ENCODE measurements at regions not wholly inside any gene's neighbourhood (a gene's known extent, or its start where the extent isn't known, plus 50 kb on each side); places are given as distances from the start of the nearest gene placed in this dataset.
"Not testable (repeated sequence)": the region's sequence is repeated elsewhere in the genome, so short reads cannot be mapped to it uniquely, and the experiment has no call there.

DNA sequence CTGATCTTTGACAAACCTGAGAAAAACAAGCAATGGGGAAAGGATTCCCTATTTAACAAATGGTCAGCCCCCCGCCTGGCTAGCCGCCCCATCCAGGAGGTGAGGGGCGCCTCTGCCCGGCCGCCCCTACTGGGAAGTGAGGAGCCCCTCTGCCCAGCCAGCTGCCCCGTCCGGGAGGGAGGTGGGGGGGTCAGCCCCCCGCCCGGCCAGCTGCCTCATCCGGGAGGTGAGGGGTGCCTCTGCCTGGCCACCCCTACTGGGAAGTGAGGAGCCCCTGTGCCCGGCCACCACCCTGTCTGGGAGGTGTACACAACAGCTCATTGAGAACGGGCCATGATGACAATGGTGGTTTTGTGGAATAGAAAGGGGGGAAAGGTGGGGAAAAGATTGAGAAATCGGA is 717.1 kb downstream of the COL12A1 start:
- DNase-seq (ENCODE audit: low spot score) = not testable (repeated sequence)

DNA sequence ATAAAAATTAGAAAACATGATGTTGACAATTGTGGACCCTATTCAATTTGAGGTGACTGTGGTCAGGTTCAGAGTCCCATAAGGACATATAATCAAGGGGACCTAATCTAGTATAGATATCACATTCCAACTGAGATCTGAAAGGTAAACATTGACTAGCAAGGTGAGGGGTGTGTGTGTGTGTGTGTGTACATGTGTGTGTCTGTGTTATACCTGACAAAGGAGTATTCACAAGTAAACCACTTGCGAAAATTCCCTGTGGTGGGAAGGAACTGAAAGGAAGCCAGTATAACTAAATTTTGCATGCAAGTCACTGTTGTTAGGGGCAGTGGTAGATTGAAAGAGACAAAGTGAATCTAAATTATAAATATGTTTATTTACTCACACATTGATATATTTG is 723.7 kb downstream of the COL12A1 start:
- DNase-seq (ENCODE audit: low spot score) = no peak

DNA sequence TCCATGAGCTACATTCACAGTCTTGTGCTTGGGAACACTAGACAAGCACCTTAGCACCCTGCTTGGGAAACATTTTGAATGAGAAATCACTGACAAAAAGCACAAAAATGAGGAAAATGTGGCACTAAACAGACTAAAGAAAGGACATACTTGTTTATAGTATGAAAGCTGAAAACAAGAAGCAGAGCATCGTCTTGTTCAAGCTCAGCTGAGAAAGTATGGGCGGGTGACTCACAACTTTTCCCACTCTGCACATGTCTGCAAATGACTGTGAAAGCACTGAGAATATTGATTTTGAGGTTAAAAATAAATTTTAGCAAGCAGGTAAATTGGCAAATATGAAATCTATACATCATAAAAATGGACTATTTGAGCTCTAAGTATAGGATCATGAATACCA is 725.3 kb downstream of the COL12A1 start:
- DNase-seq (ENCODE audit: low spot score) = no peak

DNA sequence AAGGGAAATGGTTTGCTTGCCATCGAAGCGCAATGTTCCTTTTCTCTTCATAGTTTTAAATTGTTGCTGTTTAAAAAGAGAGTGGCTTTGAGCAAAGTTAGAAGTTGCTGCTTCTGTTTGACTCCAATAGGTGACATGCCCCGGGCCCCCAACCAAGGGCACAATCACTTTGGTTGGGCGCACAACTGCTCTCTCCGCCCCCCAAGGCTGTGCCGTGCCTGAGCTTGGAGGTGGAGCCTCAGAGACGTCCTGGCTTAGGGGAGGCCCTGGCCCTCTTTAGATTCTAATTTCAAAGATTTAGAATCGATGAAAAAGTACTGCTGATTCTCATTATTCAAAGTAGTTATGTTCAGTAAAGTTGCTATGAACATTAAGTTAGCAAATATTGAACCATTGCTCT is 725.9 kb downstream of the COL12A1 start:
- DNase-seq (ENCODE audit: low spot score) = no peak

DNA sequence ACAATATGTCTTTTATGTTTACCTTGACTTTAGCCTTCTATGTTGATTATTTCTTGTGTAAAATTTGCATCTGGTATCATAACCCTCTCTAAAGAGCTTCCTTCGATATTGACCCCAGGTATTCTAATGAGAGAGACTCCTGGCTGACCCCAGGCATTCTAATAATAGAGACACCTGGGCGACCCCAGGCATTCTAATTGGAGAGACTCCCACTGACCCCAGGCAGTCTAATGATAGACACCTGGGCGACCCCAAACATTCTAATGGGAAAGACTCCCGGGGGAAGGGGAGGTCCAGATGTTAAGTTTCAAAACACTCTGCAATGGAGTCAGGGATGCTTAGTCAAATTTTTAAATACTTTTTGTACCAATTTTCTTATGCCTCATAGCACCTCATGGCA is 726.4 kb downstream of the COL12A1 start:
- no peak for DNase-seq (ENCODE audit: low spot score)

DNA sequence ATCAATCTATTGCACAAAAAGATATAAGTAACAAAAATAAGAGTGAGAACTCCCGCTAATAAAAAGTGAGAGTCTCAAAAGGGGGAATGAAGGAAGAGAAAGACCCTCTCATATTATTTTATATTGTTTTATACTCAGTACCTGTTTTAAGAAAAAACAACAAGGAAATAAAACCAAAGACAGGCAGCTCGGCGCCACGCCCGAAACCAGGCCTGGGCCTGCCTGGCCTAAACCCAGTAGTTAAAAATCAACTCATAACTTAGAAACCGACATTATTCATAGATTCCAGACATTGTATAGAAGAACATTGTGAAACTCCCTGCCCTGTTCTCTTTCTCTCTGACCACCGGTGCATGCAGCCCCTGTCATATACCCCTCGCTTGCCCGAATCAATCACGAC is 731.8 kb downstream of the COL12A1 start:
- not testable (repeated sequence) for DNase-seq (ENCODE audit: low spot score)

DNA sequence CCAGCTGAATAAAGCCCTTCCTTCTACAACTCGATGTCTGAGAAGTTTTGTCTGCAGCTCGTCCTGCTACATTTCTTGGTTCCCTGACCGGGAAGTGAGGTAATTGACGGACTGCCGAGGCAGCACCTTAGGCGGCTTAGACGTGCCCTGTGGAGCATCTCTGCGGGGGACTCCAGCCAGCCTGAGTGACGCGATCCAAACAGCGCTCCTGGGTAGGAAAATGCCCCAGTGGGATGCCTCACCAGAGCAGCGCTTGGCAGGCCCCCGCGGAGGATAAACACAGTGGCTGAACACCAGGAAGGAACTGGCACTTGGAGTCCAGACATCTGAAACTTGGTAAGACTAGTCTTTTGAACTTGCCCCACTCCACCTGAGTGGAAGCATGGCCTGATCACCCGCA is 737.3 kb downstream of the COL12A1 start:
- not testable (repeated sequence) for DNase-seq (ENCODE audit: low spot score)

DNA sequence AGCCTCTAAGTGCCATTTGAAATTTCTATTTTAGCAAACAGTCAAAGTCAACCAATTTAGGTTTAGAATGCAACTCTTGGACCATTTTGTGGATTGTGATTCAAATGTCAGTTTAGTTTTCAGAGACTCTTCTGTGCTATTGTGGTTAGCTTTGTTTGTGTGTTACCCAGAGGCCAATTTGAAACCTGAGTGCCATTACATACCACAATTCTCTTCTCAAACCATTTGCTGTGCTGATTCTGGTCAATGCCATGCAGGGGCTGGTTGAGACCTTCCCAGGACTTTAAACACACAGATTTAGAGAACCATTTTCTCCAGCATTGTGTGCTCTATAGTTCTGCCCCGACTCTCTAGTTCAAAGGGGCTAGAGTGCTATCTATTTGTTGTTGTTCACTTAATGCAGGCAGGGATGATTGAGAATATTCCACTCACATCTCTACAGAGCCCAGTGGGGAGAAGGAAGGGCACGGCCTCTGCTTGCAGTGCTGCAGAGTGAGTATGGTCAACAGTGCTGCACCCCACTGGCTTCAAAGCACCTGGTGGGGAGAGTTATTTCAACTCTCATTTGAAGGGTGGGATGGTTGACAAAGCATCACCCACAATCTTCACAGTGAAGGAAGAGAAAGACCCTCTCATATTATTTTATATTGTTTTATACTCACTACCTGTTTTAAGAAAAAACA is 738.2 kb downstream of the COL12A1 start:
- DNase-seq (ENCODE audit: low spot score) = no peak

DNA sequence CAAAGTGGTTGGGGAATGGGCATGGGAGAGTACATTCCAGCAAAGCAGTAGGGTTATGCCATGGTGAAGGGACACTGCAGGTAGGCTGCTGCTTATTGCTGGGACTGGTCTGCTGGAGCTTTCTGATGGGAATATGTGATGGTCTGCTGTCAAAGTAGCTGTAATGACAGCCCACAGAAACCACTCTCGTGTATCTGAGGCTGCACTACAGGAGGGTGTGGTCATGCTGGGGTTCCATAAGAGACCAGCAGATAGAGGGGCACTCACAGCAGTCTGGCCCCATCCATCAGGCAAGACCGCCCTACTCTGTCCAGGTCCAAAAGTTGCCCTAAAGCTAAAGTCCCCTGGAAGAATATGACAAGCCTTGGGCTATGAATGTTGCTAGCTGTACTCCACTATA is 739.3 kb downstream of the COL12A1 start:
- no peak for DNase-seq (ENCODE audit: low spot score)

DNA sequence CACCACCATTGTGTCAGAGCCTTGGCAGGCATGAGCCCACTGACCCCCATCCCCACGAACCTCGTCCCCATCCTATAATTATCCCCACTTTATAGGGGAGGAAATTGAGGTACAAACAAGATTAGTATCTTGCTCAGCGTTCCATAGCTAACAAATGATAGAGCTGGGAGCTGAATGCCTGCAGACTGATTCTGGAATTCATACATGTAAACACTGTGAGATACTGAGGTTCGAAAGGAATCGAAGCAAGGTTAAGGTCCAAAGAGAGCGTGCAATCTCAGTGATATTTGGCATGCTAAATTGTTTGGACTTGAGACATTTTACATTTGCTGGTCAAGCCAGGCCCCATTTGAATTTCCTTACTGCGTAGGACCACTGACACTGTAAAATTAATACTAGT is 746.6 kb downstream of the COL12A1 start:
- no peak for DNase-seq (ENCODE audit: low spot score)

DNA sequence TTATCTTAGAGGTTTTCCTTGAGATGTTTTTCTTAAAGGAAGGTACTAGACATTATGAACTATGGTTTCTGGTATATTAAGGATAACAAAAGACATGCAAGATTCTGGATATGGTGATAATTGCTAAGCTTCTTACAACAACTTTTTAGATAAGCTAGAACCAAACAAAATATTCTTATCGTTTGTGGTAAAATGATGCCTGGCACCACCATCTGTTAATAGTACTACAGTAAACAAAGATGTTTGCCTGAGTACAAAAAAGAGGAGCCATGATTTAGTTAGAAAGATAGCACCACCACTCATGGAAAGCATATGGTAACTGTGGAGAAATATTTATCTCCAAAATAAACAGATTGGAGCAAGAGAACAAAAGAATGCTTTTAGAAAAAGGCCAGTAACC is 747.3 kb downstream of the COL12A1 start:
- DNase-seq (ENCODE audit: low spot score) = no peak

DNA sequence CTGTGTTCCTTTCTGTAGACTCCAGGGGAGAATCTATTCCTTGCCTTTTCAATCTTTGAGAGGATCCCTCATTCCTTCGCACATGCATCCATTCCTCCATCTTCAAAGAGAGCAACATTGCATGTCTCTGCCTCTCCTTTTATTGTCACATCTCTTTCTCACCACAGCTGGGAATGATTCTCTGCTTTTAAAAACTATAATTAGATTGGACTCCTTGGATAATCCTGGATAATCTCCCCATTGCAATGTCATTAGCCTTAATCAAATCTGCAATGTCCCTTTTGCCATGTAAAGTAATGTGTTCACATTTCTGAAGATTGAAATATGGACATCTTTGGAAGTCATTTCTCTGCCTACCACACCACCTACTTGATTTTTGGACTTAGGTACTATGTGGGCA is 750.1 kb downstream of the COL12A1 start:
- DNase-seq (ENCODE audit: low spot score) = no peak

DNA sequence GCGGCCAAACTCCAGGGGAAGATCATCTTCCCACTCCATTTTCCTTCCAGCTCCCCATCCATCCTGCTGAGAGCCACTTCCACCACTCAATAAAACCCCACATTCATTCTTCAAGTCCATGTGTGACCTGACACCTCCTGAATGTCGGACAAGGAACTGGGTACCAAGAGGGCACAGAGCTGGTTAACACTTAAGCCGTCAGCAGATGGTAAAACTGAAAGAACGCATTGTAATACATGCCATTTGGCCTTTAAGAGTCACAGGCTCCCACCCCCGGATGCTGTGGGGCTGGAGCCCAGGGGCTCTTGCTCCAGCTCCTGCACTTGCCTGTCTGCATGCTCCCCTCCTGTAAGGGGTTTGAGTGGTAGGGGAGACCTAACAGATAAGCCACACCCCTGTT is 753.9 kb downstream of the COL12A1 start:
- no peak for DNase-seq (ENCODE audit: low spot score)

DNA sequence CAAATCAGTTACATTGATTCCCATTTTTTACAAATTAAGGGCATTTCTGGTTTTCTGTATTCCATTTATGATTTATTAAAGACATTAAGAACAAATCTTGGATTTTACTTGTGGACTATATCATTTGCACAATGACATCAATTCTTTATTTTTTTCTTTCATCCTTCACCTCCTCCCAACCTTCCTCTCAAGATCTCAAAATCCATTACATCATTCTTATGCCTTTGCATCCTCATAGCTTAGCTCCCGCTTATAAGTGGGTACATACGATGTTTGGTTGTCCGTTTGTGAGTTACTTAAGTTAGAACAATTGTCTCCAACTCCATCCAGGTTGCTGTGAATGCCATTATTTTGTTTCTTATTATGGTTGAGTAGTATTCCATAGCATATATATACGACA is 752.8 kb downstream of the CD109 start:
- DNase-seq (ENCODE audit: low spot score) = no peak

DNA sequence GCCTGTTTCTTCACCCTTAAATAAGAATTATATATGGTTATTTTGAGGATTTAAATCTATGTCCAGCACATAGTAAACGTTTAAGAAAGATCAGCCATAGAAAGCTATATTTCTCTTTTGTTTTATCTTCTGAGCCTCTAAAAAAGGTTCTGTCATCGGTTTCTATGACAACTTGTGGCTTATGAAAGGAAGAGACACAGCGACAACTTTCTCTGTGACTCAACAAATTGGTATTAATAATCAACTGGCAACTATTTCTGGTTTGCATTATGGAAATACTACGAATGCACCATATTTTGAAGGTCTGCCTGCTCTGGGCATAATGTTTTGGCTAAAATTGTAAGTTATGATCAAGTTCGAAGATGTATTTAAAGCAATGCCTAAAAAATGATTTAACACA is 751.0 kb downstream of the CD109 start:
- no peak for DNase-seq (ENCODE audit: low spot score)

DNA sequence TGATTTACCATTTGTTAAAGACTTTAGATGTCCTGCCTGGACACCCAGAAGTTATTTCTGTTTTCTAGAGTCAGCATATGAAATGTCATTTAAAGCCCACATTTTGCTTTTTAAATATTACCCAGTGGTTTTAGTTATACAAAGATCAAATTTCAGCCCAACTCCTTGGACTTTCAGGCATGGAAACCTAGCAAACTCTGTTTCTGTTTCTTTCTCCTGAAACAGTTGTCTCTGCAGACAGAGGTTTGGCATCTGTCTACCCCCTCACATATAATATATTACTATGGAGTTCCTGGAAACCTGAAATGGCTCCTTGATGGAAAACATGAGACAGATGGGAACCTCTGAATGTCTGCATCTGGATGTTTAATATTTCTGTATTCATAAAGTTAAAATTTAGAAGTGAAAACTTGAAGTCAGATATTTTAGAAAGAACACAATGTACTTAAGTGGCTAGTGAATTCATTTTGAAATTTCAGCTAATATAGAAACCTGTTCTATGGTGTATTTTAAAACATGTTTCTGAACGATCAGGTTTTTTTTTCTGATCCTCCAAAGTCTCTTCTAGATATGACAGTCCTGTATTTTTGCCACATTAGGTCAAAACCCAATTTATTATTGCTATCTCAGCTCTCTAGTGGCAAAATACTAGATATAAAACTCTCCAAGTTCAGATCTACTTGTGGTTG is 743.3 kb downstream of the CD109 start:
- no peak for DNase-seq (ENCODE audit: low spot score)

DNA sequence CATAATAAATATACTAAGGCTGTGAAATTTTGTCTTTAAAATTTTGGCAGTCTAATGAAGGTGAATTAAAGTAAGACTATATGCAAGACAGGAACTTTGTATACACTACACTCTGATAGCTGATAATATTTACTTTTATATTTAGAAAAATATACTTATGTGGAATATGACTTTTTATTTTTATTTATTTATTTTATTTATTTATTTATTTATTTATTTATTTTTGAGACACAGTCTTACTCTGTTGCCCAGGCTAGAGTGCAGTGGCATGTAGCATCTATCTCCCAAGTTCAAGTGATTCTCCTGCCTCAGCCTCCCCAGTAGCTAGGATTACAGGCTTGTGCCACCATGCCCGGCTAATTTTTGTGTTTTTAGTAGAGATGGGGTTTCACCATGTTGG is 742.4 kb downstream of the CD109 start:
- not testable (repeated sequence) for DNase-seq (ENCODE audit: low spot score)

DNA sequence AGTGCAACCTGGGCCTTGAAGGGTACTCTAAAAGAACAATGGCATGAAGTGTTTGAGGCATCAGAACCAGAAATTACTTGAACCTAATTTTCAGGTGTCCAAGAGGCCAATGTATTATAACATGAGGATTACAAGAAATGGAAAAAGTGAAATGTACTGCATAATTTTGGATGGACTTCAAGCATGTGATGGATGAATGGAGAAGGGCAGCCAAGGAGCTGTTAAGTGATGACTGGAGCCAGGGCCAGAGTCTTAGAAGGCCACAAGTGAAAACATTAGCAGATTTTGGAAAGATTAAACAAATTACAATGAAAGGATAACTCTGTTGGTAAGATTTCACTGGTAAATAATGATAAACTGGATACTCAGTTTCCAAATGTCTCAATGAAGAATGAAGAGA is 738.2 kb downstream of the CD109 start:
- DNase-seq (ENCODE audit: low spot score) = no peak

DNA sequence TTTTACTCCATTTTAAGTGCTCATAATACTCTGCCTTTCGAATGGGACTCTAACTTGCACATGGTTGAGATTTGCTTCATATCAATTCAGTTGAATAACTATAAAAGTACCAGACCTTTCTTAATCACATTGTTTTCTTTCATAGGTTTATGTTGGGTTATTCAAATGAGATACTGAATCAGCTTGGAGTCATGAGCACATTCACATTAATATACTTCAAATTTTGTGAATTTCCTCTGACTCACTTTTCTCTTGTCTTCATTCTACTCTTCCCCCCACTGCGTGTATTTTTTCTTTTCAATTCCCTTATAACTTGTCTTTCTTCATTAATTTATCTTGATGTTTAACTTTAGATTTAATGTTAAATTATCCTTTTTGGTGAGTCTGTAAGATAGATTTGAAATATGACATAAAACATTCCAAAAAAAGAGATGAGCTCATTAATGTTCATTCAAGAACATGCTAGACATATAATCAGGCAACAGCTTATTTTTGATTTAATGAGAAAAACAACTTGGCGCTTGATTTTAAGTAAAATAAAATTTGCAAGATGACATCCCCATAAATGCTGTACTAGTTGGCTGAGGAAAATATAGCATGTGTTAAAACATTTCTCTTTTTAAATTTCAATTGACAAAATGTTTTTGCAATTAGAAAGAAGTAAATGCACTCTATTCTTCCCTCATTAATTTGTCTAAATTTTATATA is 736.0 kb downstream of the CD109 start:
- DNase-seq (ENCODE audit: low spot score) = no peak

DNA sequence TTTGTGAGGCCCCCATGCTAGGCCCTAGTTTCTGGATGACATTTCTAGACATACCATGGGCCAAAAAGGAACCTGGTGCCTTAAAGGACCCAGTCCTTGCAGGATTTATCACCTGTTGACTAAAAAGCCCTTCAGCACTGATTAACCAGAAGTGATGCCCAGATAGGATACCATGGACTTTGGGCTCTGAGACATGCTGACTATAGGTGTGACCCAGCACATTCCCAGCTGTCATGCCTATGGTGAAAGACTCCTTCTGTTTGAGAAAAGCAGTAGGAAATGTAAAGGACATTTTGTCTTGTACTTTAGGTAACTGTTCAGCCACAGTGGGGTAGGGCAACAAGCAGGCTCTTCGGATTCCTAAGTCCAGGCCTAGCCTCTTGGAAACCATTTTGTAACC is 724.2 kb downstream of the CD109 start:
- no peak for DNase-seq (ENCODE audit: low spot score)

DNA sequence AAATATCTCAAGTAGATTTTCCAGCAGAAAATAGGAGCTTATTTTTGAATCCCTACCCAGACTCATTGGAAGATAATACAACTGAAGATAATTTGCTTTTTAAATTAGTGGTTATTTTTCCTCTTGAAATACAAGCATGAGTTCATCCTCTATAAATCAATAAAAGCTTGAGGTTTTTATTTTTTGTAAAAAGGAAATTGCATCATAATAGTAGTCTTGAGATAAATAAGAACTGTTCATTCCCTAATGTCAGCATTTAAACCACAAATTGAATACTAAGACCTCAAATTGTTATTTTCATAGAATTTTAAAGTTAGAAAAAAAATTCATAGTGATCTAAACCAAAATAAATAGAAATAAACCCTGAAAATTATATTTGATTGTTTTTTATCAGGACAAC is 719.1 kb downstream of the CD109 start:
- DNase-seq (ENCODE audit: low spot score) = no peak

DNA sequence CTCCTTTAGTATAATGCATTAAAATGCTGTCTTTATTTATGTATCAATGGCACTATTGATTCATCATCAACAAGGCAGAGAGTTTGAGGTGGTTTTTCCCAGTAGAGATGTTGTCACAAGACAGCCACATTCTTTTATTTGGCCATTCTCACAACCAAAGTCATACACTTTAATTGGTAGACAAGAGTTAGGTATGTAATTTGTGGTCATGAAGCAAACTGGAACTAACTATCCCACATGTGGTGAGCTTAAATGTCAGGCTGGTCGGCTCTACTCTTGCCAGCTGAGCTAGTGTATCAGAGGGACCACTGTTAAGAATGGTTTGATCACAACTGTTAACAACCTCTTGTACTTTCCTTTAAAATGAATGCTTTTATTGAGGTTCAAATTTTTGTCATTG is 714.6 kb downstream of the CD109 start:
- no peak for DNase-seq (ENCODE audit: low spot score)

DNA sequence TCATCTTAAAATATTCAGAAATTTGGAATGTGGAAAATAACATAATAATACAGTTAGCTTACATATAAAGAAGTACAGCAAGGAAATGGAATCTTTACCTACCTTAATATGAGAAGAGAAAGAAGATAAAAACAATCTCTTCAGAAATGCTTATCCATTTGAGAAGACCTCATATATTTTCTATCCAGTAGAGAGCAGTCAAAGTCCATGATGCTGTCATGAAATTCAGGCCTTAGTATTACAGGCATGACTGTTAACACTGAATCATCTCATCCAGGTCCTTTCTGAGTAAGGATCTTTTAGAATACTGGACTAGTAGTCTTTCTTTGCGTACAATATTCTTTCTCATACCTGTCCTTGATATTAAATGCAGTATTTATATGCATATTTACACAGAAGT is 713.4 kb downstream of the CD109 start:
- DNase-seq (ENCODE audit: low spot score) = no peak

DNA sequence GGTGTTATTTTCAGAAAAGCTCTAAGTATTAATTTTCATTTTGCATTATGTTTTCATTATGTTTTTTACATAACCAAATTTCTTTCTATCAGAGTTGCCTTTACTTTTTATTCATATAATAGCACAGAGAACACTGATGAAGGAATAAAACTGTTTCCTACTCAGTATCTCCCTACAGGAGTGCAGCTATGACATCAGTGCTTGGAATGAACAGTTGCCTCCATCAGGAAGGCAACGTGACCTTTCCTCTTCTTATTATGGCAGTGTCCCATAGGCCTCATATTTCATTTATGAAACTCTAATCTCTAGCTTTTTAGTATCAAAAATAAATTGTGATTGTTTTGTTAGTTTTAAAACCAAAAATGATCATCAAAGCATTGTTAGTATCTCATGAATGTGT is 712.8 kb downstream of the CD109 start:
- no peak for DNase-seq (ENCODE audit: low spot score)
